GM23338 (cell line): ENCODE measurements at regions not wholly inside any gene's neighbourhood (a gene's known extent, or its start where the extent isn't known, plus 50 kb on each side); places are given as distances from the start of the nearest gene placed in this dataset.

Source experiments
- ATAC-seq: fragments of 200-7000 bp; cut with Tn5 transposase; 3 replicates; pipeline ENCODE4 v1.9.1; 2020
- DNase-seq: peaks from one replicate; pipeline ENCODE4 v3.0.0-alpha.2; 2015; ENCODE audit warnings: low spot score
- H2AFZ ChIP-seq: fragments of 200-600 bp; sonication (generic); 2 replicates; pipeline ENCODE4 v1.8.0; 2016; ENCODE audit warnings: antibody characterized with exemption, mild to moderate bottlenecking, moderate library complexity
- H3F3A ChIP-seq: fragments of 200-600 bp; sonication (generic); replicated peaks from 2 replicates; pipeline ENCODE4 v1.8.0; 2017; ENCODE audit warnings: antibody characterized with exemption, mixed run types, low read depth
- H3K27ac ChIP-seq: fragments of 200-600 bp; sonication (generic); 2 replicates; pipeline ENCODE4 v1.6.1; 2016; ENCODE audit warnings: low read depth
- H3K27me3 ChIP-seq: fragments of 200-600 bp; sonication (generic); 2 replicates; pipeline ENCODE4 v1.8.0; 2016; ENCODE audit warnings: mild to moderate bottlenecking, mixed run types, moderate library complexity; ENCODE audit not compliant: insufficient read depth
- H3K36me3 ChIP-seq: fragments of 200-600 bp; sonication (generic); 2 replicates; pipeline ENCODE4 v1.8.0; 2016; ENCODE audit warnings: mild to moderate bottlenecking; ENCODE audit not compliant: insufficient read depth
- H3K4me1 ChIP-seq: fragments of 200-600 bp; sonication (generic); 2 replicates; pipeline ENCODE4 v1.8.0; 2016; ENCODE audit warnings: mild to moderate bottlenecking, moderate library complexity; ENCODE audit not compliant: insufficient read depth
- H3K4me2 ChIP-seq: fragments of 200-600 bp; sonication (generic); 2 replicates; pipeline ENCODE4 v1.7.1; 2017; ENCODE audit warnings: mixed run types
- H3K4me3 ChIP-seq: fragments of 200-600 bp; sonication (generic); 2 replicates; pipeline ENCODE4 v1.6.1; 2016; ENCODE audit warnings: mixed run types
- H3K79me2 ChIP-seq: fragments of 200-600 bp; sonication (generic); replicated peaks from 2 replicates; pipeline ENCODE4 v1.8.0; 2017; ENCODE audit warnings: mild to moderate bottlenecking; ENCODE audit not compliant: insufficient read depth
- H3K9me2 ChIP-seq: fragments of 200-600 bp; sonication (generic); 2 replicates; pipeline ENCODE4 v1.8.0; 2017; ENCODE audit not compliant: insufficient read depth
- H4K20me1 ChIP-seq: fragments of 200-600 bp; sonication (generic); replicated peaks from 2 replicates; pipeline ENCODE4 v1.8.0; 2017; ENCODE audit warnings: mild to moderate bottlenecking; ENCODE audit not compliant: insufficient read depth
- H3K27ac Mint-ChIP-seq: 2 replicates; pipeline ENCODE4 v1.8.0; 2020; ENCODE audit warnings: inconsistent platforms, mild to moderate bottlenecking, moderate library complexity, mixed read lengths
- H3K27me3 Mint-ChIP-seq: 3 replicates; pipeline ENCODE4 v1.8.0; 2022; ENCODE audit warnings: low read depth, mild to moderate bottlenecking, moderate library complexity, mixed read lengths, inconsistent platforms; ENCODE audit not compliant: insufficient read depth, poor library complexity
- H3K36me3 Mint-ChIP-seq: 3 replicates; pipeline ENCODE4 v1.8.0; 2021; ENCODE audit warnings: low read depth, mild to moderate bottlenecking, inconsistent platforms, moderate library complexity, mixed read lengths
- H3K4me1 Mint-ChIP-seq: 3 replicates; pipeline ENCODE4 v1.8.0; 2020; ENCODE audit warnings: mild to moderate bottlenecking, inconsistent platforms, mixed read lengths
- H3K4me3 Mint-ChIP-seq: 3 replicates; pipeline ENCODE4 v1.8.0; 2021; ENCODE audit warnings: moderate library complexity, mild to moderate bottlenecking, inconsistent platforms, mixed read lengths
- H3K9me3 Mint-ChIP-seq: 3 replicates; pipeline ENCODE4 v1.8.0; 2020; ENCODE audit warnings: moderate library complexity, mild to moderate bottlenecking, inconsistent platforms, mixed read lengths
- CREB1 ChIP-seq: fragments of 250-450 bp; sonication (Bioruptor Pico); IDR thresholded peaks from 2 replicates; pipeline ENCODE4 v1.5.0; 2020; ENCODE audit warnings: low read depth, mild to moderate bottlenecking, moderate library complexity
- CTCF ChIP-seq, 2 experiments: fragments of 200-600 bp in 1 of 2; sonication (generic) in 1 of 2; conservative IDR thresholded peaks; 2 replicates each; pipeline versions ENCODE4 v1.5.1 to v1.6.1; 2016 to 2017; ENCODE audit warnings: antibody characterized with exemption in 2 of 2, low read depth in 2 of 2, mild to moderate bottlenecking in 2 of 2, moderate library complexity in 1 of 2
- ETS1 ChIP-seq: IDR thresholded peaks from 2 replicates; pipeline ENCODE4 v1.6.1; 2016; ENCODE audit warnings: antibody characterized with exemption
- EZH2 ChIP-seq: fragments of 200-600 bp; sonication (generic); IDR thresholded peaks from one replicate; pipeline ENCODE4 v1.8.0; 2017; ENCODE audit warnings: antibody characterized with exemption, mild to moderate bottlenecking, low read depth; ENCODE audit not compliant: unreplicated experiment
- EZH2phosphoT487 ChIP-seq: fragments of 200-600 bp; sonication (generic); IDR thresholded peaks from one replicate; pipeline ENCODE4 v1.8.1; 2018; ENCODE audit warnings: antibody characterized with exemption; ENCODE audit not compliant: unreplicated experiment
- JUNB ChIP-seq: IDR thresholded peaks from one replicate; pipeline ENCODE4 v1.6.1; 2016; ENCODE audit warnings: antibody characterized with exemption; ENCODE audit not compliant: unreplicated experiment
- NANOG ChIP-seq: IDR thresholded peaks from 2 replicates; pipeline ENCODE4 v1.6.1; 2016; ENCODE audit warnings: antibody characterized with exemption, borderline replicate concordance
- POLR2AphosphoS5 ChIP-seq: IDR thresholded peaks from 2 replicates; pipeline ENCODE4 v1.6.1; 2016; ENCODE audit warnings: antibody characterized with exemption, low read depth
- ZNF331 ChIP-seq: fragments of 250-450 bp; sonication (Bioruptor Pico); IDR thresholded peaks from 2 replicates; pipeline ENCODE4 v1.5.0; 2020; ENCODE audit warnings: low read depth, mild to moderate bottlenecking, moderate library complexity

- no peak for DNase-seq
- no peaks in the 10 kb centered on the region for H3K36me3 Mint-ChIP-seq
- peaks cover 6% of the 10 kb centered on the region; the same call in 1 of the 2 replicates for H3K9me2 ChIP-seq
- H3K27ac ChIP-seq = no peak overlapping the region
- H3K4me2 ChIP-seq = no peak overlapping the region
- no peaks in the 10 kb centered on the region for H3K9me3 Mint-ChIP-seq
- no peaks in the 10 kb centered on the region for H3K27me3 ChIP-seq
- H3K4me3 ChIP-seq = no peak overlapping the region
- peaks cover 8% of the 10 kb centered on the region for H3K27me3 Mint-ChIP-seq
- H3K4me3 Mint-ChIP-seq = no peak overlapping the region
- H3K4me1 ChIP-seq = peaks cover 6% of the 10 kb centered on the region; the same call in 1 of the 2 replicates
- no peaks in the 10 kb centered on the region for H3K79me2 ChIP-seq
- H2AFZ ChIP-seq = no peak overlapping the region
- TF ChIP-seq JUNB = no peak
- no peak for TF ChIP-seq EZH2
- no peak overlapping the region for H3K27ac Mint-ChIP-seq
- no peaks in the 10 kb centered on the region for H3F3A ChIP-seq
- H3K4me1 Mint-ChIP-seq = peaks cover 13% of the 10 kb centered on the region
- ATAC-seq = no peak
- no peaks in the 10 kb centered on the region for H3K36me3 ChIP-seq
- H4K20me1 ChIP-seq = no peaks in the 10 kb centered on the region
These were observed 568.9 kb downstream of the CCDC171 start for GRCh38 chr9:16121601-16122286.

- no peak for DNase-seq
- H3K4me1 ChIP-seq = no peaks in the 10 kb centered on the region
- no peaks in the 10 kb centered on the region for H3K79me2 ChIP-seq
- Mint-ChIP-seq H3K4me1 (peaks cover 2% of the 10 kb centered on the region; the same call in 1 of the 3 replicates), H3K9me3 (peaks cover 9% of the 10 kb centered on the region), H3K27me3 (peaks cover 6% of the 10 kb centered on the region), H3K27ac (no peak overlapping the region), H3K4me3 (no peak overlapping the region), H3K36me3 (no peaks in the 10 kb centered on the region; the same call in 2 of the 3 replicates)
- no peaks in the 10 kb centered on the region for H3K36me3 ChIP-seq
- no peak for ATAC-seq
- no peak overlapping the region for H2AFZ ChIP-seq
- H3F3A ChIP-seq = no peaks in the 10 kb centered on the region
- no peaks in the 10 kb centered on the region for H4K20me1 ChIP-seq
- no peak for TF ChIP-seq CTCF (conservative IDR thresholded peaks at IDR 0.05; ENCODE audit: low read depth in 2 of 2)
- TF ChIP-seq ZNF331 = no peak
- TF ChIP-seq EZH2 = no peak
- no peak for TF ChIP-seq CREB1 (CRISPR knock-in tag)
- TF ChIP-seq NANOG = no peak
- no peak for TF ChIP-seq ETS1
- no peak for TF ChIP-seq JUNB
- TF ChIP-seq EZH2phosphoT487 = no peak
- no peak for TF ChIP-seq POLR2AphosphoS5
- no peak overlapping the region for H3K27ac ChIP-seq
- no peak overlapping the region for H3K4me2 ChIP-seq
- no peaks in the 10 kb centered on the region for H3K27me3 ChIP-seq
- H3K4me3 ChIP-seq = no peak overlapping the region
- H3K9me2 ChIP-seq = peaks cover 6% of the 10 kb centered on the region; the same call in 1 of the 2 replicates
These were observed 572.8 kb downstream of the CCDC171 start for GRCh38 chr9:16125629-16126028.
